ENCODE measurements at regions not wholly inside any gene's neighbourhood (a gene's known extent, or its start where the extent isn't known, plus 50 kb on each side); places are given as distances from the start of the nearest gene placed in this dataset.

- TF ChIP-seq TAF1 (IDR thresholded peaks at IDR 0.05; ENCODE audit: borderline replicate concordance, insufficient read depth, low read length) (no peak), REST (IDR thresholded peaks at IDR 0.05; ENCODE audit: insufficient read depth in 1 of 2, low read depth in 2 of 2, low read length in 2 of 2) (no peak), FOXP2 (optimal IDR thresholded peaks at IDR 0.05; ENCODE audit: borderline replicate concordance, extremely low read depth, extremely low read length, insufficient read depth) (no peak), SIN3A (IDR thresholded peaks at IDR 0.05; ENCODE audit: borderline replicate concordance, insufficient read depth, low read length) (no peak), POLR2AphosphoS5 (IDR thresholded peaks at IDR 0.05; ENCODE audit: low read depth, low read length) (no peak)
These were observed 158.2 kb upstream of the NOCT start for GRCh38 chr4:138857416-138857815.

- no peak for TF ChIP-seq FOXP2 (optimal IDR thresholded peaks at IDR 0.05; ENCODE audit: borderline replicate concordance, extremely low read depth, extremely low read length, insufficient read depth)
- TF ChIP-seq REST (IDR thresholded peaks at IDR 0.05; ENCODE audit: insufficient read depth in 1 of 2, low read depth in 2 of 2, low read length in 2 of 2): no peak
- TF ChIP-seq TAF1 (IDR thresholded peaks at IDR 0.05; ENCODE audit: borderline replicate concordance, insufficient read depth, low read length): no peak
- no peak for TF ChIP-seq SIN3A (IDR thresholded peaks at IDR 0.05; ENCODE audit: borderline replicate concordance, insufficient read depth, low read length)
- TF ChIP-seq POLR2AphosphoS5 (IDR thresholded peaks at IDR 0.05; ENCODE audit: low read depth, low read length): no peak
These were observed 162.9 kb upstream of the NOCT start for GRCh38 chr4:138852681-138853080.

- TF ChIP-seq POLR2AphosphoS5 (IDR thresholded peaks at IDR 0.05; ENCODE audit: low read depth, low read length): no peak
- TF ChIP-seq REST (IDR thresholded peaks at IDR 0.05; ENCODE audit: insufficient read depth in 1 of 2, low read depth in 2 of 2, low read length in 2 of 2): no peak
- TF ChIP-seq SIN3A (IDR thresholded peaks at IDR 0.05; ENCODE audit: borderline replicate concordance, insufficient read depth, low read length): no peak
- no peak for TF ChIP-seq TAF1 (IDR thresholded peaks at IDR 0.05; ENCODE audit: borderline replicate concordance, insufficient read depth, low read length)
These were observed 163.9 kb upstream of the NOCT start for GRCh38 chr4:138851391-138852335.

- TF ChIP-seq TAF1 (IDR thresholded peaks at IDR 0.05; ENCODE audit: borderline replicate concordance, insufficient read depth, low read length) (no peak), SIN3A (IDR thresholded peaks at IDR 0.05; ENCODE audit: borderline replicate concordance, insufficient read depth, low read length) (no peak), FOXP2 (optimal IDR thresholded peaks at IDR 0.05; ENCODE audit: borderline replicate concordance, extremely low read depth, extremely low read length, insufficient read depth) (no peak), POLR2AphosphoS5 (IDR thresholded peaks at IDR 0.05; ENCODE audit: low read depth, low read length) (no peak), REST (IDR thresholded peaks at IDR 0.05; ENCODE audit: insufficient read depth in 1 of 2, low read depth in 2 of 2, low read length in 2 of 2) (no peak)
These were observed 169.9 kb upstream of the NOCT start for GRCh38 chr4:138845664-138846063.

All from PFSK-1 (cell line).